ENCODE measurements at regions not wholly inside any gene's neighbourhood (a gene's known extent, or its start where the extent isn't known, plus 50 kb on each side); places are given as distances from the start of the nearest gene placed in this dataset.

- Histone ChIP-seq H3K9me3 (replicated peaks) (no peaks in the 10 kb centered on the region), H3K36me3 (no peaks in the 10 kb centered on the region), H3K4me3 (no peak overlapping the region), H3K27me3 (ENCODE audit: low read depth) (peaks cover 60% of the 10 kb centered on the region), H3K4me1 (peaks cover 8% of the 10 kb centered on the region), H3K27ac (replicated peaks) (no peak overlapping the region)
- DNase-seq, result no peak
- intact Hi-C loops (cut with micrococcal nuclease), result no loop called here
- TF ChIP-seq CTCF (IDR thresholded peaks at IDR 0.05; ENCODE audit: borderline replicate concordance), result no peak
Measured at GRCh38 chr1:98058676-98059075, 137.8 kb upstream of the DPYD start.

GRCh38 chr1:98057236-98057910 lies 136.5 kb upstream of the DPYD start:
- no peak overlapping the region for H3K4me3 ChIP-seq
- H3K27me3 ChIP-seq (ENCODE audit: low read depth), result peaks cover 71% of the 10 kb centered on the region
- no peak for TF ChIP-seq CTCF (IDR thresholded peaks at IDR 0.05; ENCODE audit: borderline replicate concordance)
- H3K36me3 ChIP-seq, result no peaks in the 10 kb centered on the region
- H3K27ac ChIP-seq (replicated peaks), result no peak overlapping the region
- H3K4me1 ChIP-seq, result peaks cover 14% of the 10 kb centered on the region
- intact Hi-C loops (cut with micrococcal nuclease), result no loop called here
- no peaks in the 10 kb centered on the region for H3K9me3 ChIP-seq (replicated peaks)
- DNase-seq, result no peak

- Histone ChIP-seq H3K36me3 (no peaks in the 10 kb centered on the region), H3K27me3 (ENCODE audit: low read depth) (peaks cover 77% of the 10 kb centered on the region), H3K4me1 (peaks cover 14% of the 10 kb centered on the region), H3K4me3 (no peak overlapping the region), H3K27ac (replicated peaks) (no peak overlapping the region), H3K9me3 (replicated peaks) (no peaks in the 10 kb centered on the region)
- no peak for TF ChIP-seq CTCF (IDR thresholded peaks at IDR 0.05; ENCODE audit: borderline replicate concordance)
- intact Hi-C loops (cut with micrococcal nuclease), result no loop called here
- no peak for DNase-seq
Measured at GRCh38 chr1:98056781-98057180, 135.9 kb upstream of the DPYD start.

GRCh38 chr1:98055457-98055856 lies 134.6 kb upstream of the DPYD start:
- Histone ChIP-seq H3K36me3 (no peaks in the 10 kb centered on the region), H3K9me3 (replicated peaks) (no peaks in the 10 kb centered on the region), H3K4me1 (peaks cover 14% of the 10 kb centered on the region), H3K27ac (replicated peaks) (no peak overlapping the region), H3K4me3 (no peak overlapping the region), H3K27me3 (ENCODE audit: low read depth) (peaks cover 90% of the 10 kb centered on the region)
- DNase-seq, result no peak
- intact Hi-C loops (cut with micrococcal nuclease), result no loop called here
- no peak for TF ChIP-seq CTCF (IDR thresholded peaks at IDR 0.05; ENCODE audit: borderline replicate concordance)

GRCh38 chr1:98054786-98055185 lies 134.0 kb upstream of the DPYD start:
- Histone ChIP-seq H3K4me1 (peaks cover 14% of the 10 kb centered on the region), H3K4me3 (no peak overlapping the region), H3K27ac (replicated peaks) (no peak overlapping the region), H3K9me3 (replicated peaks) (no peaks in the 10 kb centered on the region), H3K36me3 (no peaks in the 10 kb centered on the region), H3K27me3 (ENCODE audit: low read depth) (peaks cover 97% of the 10 kb centered on the region)
- no peak for TF ChIP-seq CTCF (IDR thresholded peaks at IDR 0.05; ENCODE audit: borderline replicate concordance)
- DNase-seq, result no peak
- intact Hi-C loops (cut with micrococcal nuclease), result loop anchor here (5.0 kb wide), 1 partner anchor 1087 kb away; no protein-coding TSS in a partner anchor

Measured in left ventricle myocardium inferior (tissue), 1 donor.